Progenitor cell of endocrine pancreas (in vitro differentiated cells): ENCODE measurements at regions not wholly inside any gene's neighbourhood (a gene's known extent, or its start where the extent isn't known, plus 50 kb on each side); places are given as distances from the start of the nearest gene placed in this dataset.
A peak's percentile ranks its signal among the peaks of the same experiment; 100 is the strongest.

Experiments used
- DNase-seq: peaks from one replicate; pipeline ENCODE4 v3.0.0; 2021; ENCODE audit warnings: low spot score; ENCODE audit not compliant: unreplicated experiment
- H3K27ac Mint-ChIP-seq: 2 replicates; pipeline ENCODE4 v1.8.0; 2021; ENCODE audit warnings: mild to moderate bottlenecking, moderate library complexity, mixed read lengths
- H3K27me3 Mint-ChIP-seq: 2 replicates; pipeline ENCODE4 v1.8.0; 2021; ENCODE audit warnings: mixed read lengths
- H3K36me3 Mint-ChIP-seq: 2 replicates; pipeline ENCODE4 v1.8.0; 2022; ENCODE audit warnings: mixed read lengths; ENCODE audit not compliant: insufficient read depth
- H3K4me1 Mint-ChIP-seq: 2 replicates; pipeline ENCODE4 v1.8.0; 2021; ENCODE audit warnings: low read depth, mixed read lengths
- H3K4me3 Mint-ChIP-seq: 2 replicates; pipeline ENCODE4 v1.8.0; 2021; ENCODE audit warnings: low read depth, mild to moderate bottlenecking, moderate library complexity, mixed read lengths
- H3K9me3 Mint-ChIP-seq: 2 replicates; pipeline ENCODE4 v1.8.0; 2021; ENCODE audit warnings: low read depth, mixed read lengths
- CTCF ChIP-seq: fragments of 200-600 bp; sonication (generic); IDR thresholded peaks from one replicate; pipeline ENCODE4 v1.5.0; 2021; ENCODE audit warnings: antibody characterized with exemption, mild to moderate bottlenecking; ENCODE audit not compliant: unreplicated experiment

DNA sequence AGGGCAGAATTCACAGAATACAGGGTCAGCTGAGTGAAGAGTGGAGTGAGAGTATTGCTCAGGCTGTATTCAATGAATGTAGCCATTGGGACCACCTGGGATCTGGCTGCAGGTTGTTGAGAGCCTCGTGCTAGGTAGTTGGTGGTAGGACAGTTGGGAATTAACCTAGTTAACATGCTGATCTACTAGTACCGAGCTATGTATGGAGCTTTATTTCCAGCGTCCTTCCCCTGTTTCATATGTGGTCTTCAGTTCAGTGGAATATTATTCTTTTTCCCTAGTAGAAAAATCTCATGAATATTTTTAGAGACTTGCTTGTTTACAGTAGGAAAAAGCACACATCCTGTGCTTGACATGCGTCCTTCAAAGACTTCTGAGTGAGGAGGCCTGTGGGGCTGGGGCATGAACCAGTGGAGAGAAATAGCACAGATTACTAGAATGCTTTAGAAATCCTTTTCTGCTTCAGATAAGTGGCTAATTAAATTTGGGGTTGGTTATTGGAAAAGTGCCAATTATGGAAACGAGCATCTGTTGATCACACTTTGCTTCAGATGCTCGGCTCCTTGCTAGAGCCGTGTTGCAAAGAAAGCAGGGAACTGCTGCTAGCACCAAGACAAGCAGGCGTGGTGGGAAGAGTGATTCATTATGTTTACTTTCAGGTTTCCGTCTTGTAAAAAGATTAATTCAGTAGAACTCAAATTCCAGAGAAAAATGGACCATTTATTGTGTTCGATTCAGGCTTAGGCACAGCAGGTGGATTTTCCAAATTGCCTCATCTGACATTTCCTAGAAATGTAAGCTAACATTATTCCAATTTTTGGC, 53.6 kb downstream of the ARF6 start:
- peak overlapping the region; percentile 79 for H3K27ac Mint-ChIP-seq

GRCh38 chr14:49947506-49947905, 54.6 kb downstream of the ARF6 start:
- DNase-seq = no peak
- H3K4me1 Mint-ChIP-seq = peaks cover 27% of the 10 kb centered on the region
- H3K4me3 Mint-ChIP-seq = no peak overlapping the region
- no peaks in the 10 kb centered on the region for H3K36me3 Mint-ChIP-seq
- H3K27ac Mint-ChIP-seq = peak overlapping the region; percentile 33
- TF ChIP-seq CTCF = no peak
- no peaks in the 10 kb centered on the region for H3K27me3 Mint-ChIP-seq
- peaks cover 7% of the 10 kb centered on the region for H3K9me3 Mint-ChIP-seq

More for the DNA sequence above, 53.6 kb downstream of the ARF6 start:
- H3K36me3 Mint-ChIP-seq = no peaks in the 10 kb centered on the region
- no peaks in the 10 kb centered on the region for H3K27me3 Mint-ChIP-seq
- TF ChIP-seq CTCF = no peak
- H3K4me1 Mint-ChIP-seq = peaks cover 27% of the 10 kb centered on the region
- peak overlapping the region; percentile 13 for H3K4me3 Mint-ChIP-seq
- no peak for DNase-seq
- peaks cover 12% of the 10 kb centered on the region for H3K9me3 Mint-ChIP-seq

GRCh38 chr14:49950275-49951228, 57.7 kb downstream of the ARF6 start:
- H3K4me3 Mint-ChIP-seq = no peak overlapping the region
- H3K27ac Mint-ChIP-seq = no peak overlapping the region
- no peak for TF ChIP-seq CTCF
- DNase-seq = no peak
- H3K4me1 Mint-ChIP-seq = peaks cover 25% of the 10 kb centered on the region
- H3K36me3 Mint-ChIP-seq = no peaks in the 10 kb centered on the region
- H3K9me3 Mint-ChIP-seq = no peaks in the 10 kb centered on the region
- H3K27me3 Mint-ChIP-seq = no peaks in the 10 kb centered on the region

DNA sequence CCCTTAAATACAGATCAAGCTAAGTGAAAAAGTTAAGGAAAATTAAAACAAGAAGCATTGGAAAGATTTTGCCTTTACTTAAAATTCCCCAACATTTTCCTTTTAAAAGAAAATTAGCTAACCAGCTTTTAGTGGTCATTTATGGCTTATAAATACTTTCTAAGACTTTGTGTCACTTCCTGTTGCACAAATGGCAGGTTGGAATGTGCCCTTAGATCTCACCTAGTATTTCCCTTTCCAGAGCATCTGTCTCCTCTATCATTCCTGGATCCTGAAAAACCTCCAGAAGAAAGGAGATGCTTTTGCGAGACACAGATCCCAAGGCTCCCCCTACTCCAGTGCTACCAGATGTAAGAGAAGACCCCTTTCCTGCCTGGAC, 58.3 kb downstream of the ARF6 start:
- H3K4me1 Mint-ChIP-seq = peaks cover 18% of the 10 kb centered on the region
- no peak for TF ChIP-seq CTCF
- H3K36me3 Mint-ChIP-seq = no peaks in the 10 kb centered on the region
- no peak for DNase-seq
- no peaks in the 10 kb centered on the region for H3K9me3 Mint-ChIP-seq
- no peaks in the 10 kb centered on the region for H3K27me3 Mint-ChIP-seq
- H3K4me3 Mint-ChIP-seq = no peak overlapping the region
- H3K27ac Mint-ChIP-seq = no peak overlapping the region

DNA sequence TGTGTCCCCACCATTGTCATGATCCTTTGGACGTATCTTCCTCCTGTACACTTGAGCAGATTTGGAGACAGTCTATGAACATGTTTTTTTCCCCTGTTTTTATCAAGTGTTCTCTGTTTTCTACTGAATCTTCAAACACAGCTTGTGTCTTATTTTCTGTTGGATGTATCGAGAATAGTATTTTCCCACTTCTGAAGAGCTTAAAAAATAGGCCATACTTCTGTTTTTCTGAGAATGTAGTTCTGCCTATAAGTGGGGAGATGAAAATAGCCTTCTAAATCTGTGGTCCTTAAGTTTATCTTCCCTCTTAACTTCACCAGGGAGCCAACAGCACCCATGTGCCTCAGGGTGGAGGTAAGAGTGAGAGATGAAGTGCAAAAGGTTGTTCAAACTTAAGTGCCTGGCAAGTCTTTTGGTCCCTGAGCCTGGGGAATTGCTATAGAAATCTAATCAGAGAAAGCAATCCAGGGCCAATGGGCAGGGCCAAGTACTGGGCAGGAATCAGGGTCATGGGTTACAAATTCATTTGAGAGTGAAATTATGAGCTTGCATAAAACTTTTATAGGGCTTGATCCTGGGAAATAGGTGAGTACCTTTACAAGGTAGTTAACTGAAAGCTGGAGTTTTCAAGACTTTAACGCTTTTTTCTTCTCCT, 58.9 kb downstream of the ARF6 start:
- Mint-ChIP-seq H3K27ac (no peak overlapping the region), H3K36me3 (no peaks in the 10 kb centered on the region), H3K4me1 (peaks cover 12% of the 10 kb centered on the region), H3K9me3 (no peaks in the 10 kb centered on the region), H3K27me3 (no peaks in the 10 kb centered on the region), H3K4me3 (no peak overlapping the region)
- no peak for TF ChIP-seq CTCF
- no peak for DNase-seq
